A549 (cell line): ENCODE measurements at regions not wholly inside any gene's neighbourhood (a gene's known extent, or its start where the extent isn't known, plus 50 kb on each side); places are given as distances from the start of the nearest gene placed in this dataset.

Source experiments
- ATAC-seq, 2 experiments: fragments of 200-7000 bp in 1 of 2; fragments of >200 bp in 1 of 2; cut with Nextera tagmentation in 1 of 2; cut with Tn5 transposase in 1 of 2; 3 replicates each; pipeline versions ENCODE4 v1.8.0 to v1.9.1; 2018 to 2020; ENCODE audit warnings: mild to moderate bottlenecking in 1 of 2, moderate library complexity in 1 of 2
- CTCF ChIA-PET: fragments of 300-600 bp; sonication (Branson Sonifier 250); formaldehyde crosslinking; extraction: SDS; loops from one replicate; lab custom pipeline; 2021; ENCODE audit warnings: antibody characterized with exemption, inconsistent platforms; lab: Yijun Ruan, JAX
- POLR2A ChIA-PET: fragments of 350-600 bp; formaldehyde crosslinking; extraction: SDS; loops from one replicate; lab custom pipeline; 2021; ENCODE audit warnings: antibody characterized with exemption, inconsistent platforms; lab: Yijun Ruan, JAX
- DNase-seq, 2 experiments: peaks; one replicate each; pipeline versions ENCODE4 v3.0.0 to v3.0.0-alpha.2; 2011 to 2016; ENCODE audit warnings: low read depth in 1 of 2, low spot score in 1 of 2
- FAIRE-seq: peaks from 2 replicates; lab custom pipeline; 2011; peaks lifted over from hg19 to GRCh38; lab: Jason Lieb, UNC
- H3K27ac ChIP-seq, 2 experiments: fragments of >200 bp; sonication (Bioruptor Twin); formaldehyde crosslinking; 3 replicates each; pipeline ENCODE4 v1.5.1; 2016 to 2017
- H3K4me1 ChIP-seq: fragments of >200 bp; sonication (Bioruptor Twin); formaldehyde crosslinking; 3 replicates; pipeline ENCODE4 v1.6.1; 2016
- H3K4me2 ChIP-seq: fragments of >200 bp; sonication (Bioruptor Twin); formaldehyde crosslinking; 3 replicates; pipeline ENCODE4 v1.6.1; 2016
- H3K4me3 ChIP-seq: fragments of >200 bp; sonication (Bioruptor Twin); formaldehyde crosslinking; 3 replicates; pipeline ENCODE4 v1.5.1; 2016
- H3K9me3 ChIP-seq: fragments of >200 bp; sonication (Bioruptor Twin); formaldehyde crosslinking; 3 replicates; pipeline ENCODE4 v1.6.1; 2016
- BHLHE40 ChIP-seq: IDR thresholded peaks from 2 replicates; pipeline ENCODE4 v1.6.1; 2012; ENCODE audit warnings: low read depth, low read length, inconsistent platforms
- CBX2 ChIP-seq: fragments of 200-600 bp; sonication (generic); IDR thresholded peaks from 2 replicates; pipeline ENCODE4 v1.6.1; 2016; ENCODE audit warnings: low read depth, mild to moderate bottlenecking, borderline replicate concordance
- CBX8 ChIP-seq: fragments of 200-600 bp; sonication (generic); IDR thresholded peaks from 2 replicates; pipeline ENCODE4 v1.6.1; 2016
- CEBPB ChIP-seq, 2 experiments: fragments of >200 bp in 1 of 2; sonication (Bioruptor Twin) in 1 of 2; formaldehyde crosslinking in 1 of 2; IDR thresholded peaks; 2 replicates each; pipeline ENCODE4 v1.6.1; 2012 to 2016
- EHF ChIP-seq: fragments of 250-450 bp; sonication (Bioruptor Pico); IDR thresholded peaks from 2 replicates; pipeline ENCODE4 v1.5.0; 2020; ENCODE audit warnings: mild to moderate bottlenecking
- EHMT2 ChIP-seq: fragments of 200-600 bp; sonication (generic); IDR thresholded peaks from 2 replicates; pipeline ENCODE4 v1.6.1; 2016; ENCODE audit warnings: antibody characterized with exemption, low read depth, mild to moderate bottlenecking, moderate library complexity
- ESRRA ChIP-seq: fragments of 150-350 bp; IDR thresholded peaks from 2 replicates; pipeline ENCODE4 v1.6.1; 2014; ENCODE audit warnings: mild to moderate bottlenecking, low read length, borderline replicate concordance
- FOSB ChIP-seq: fragments of 250-450 bp; sonication (Bioruptor Pico); IDR thresholded peaks from 2 replicates; pipeline ENCODE4 v1.5.0; 2020; ENCODE audit warnings: mild to moderate bottlenecking, moderate library complexity
- FOSL2 ChIP-seq, 2 experiments: fragments of 450-650 bp in 1 of 2; fragments of >200 bp in 1 of 2; sonication (Bioruptor Twin) in 1 of 2; formaldehyde crosslinking; IDR thresholded peaks; 2 replicates each; pipeline versions ENCODE4 v1.5.0 to v1.6.1; 2016 to 2020; ENCODE audit warnings: mild to moderate bottlenecking in 1 of 2, moderate library complexity in 1 of 2
- GATA3 ChIP-seq: IDR thresholded peaks from 2 replicates; pipeline ENCODE4 v1.6.1; 2012; ENCODE audit warnings: borderline replicate concordance
- HDAC2 ChIP-seq: fragments of 200-600 bp; sonication (generic); IDR thresholded peaks from 2 replicates; pipeline ENCODE4 v1.6.1; 2016
- HOXB5 ChIP-seq: fragments of 250-450 bp; sonication (Bioruptor Pico); IDR thresholded peaks from 2 replicates; pipeline ENCODE4 v1.5.0; 2020; ENCODE audit warnings: mild to moderate bottlenecking, moderate library complexity
- JUNB ChIP-seq: fragments of >200 bp; sonication (Bioruptor Twin); formaldehyde crosslinking; IDR thresholded peaks from 2 replicates; pipeline ENCODE4 v1.6.1; 2016
- NFE2L2 ChIP-seq: fragments of 150-350 bp; conservative IDR thresholded peaks from 2 replicates; pipeline ENCODE4 v1.6.1; 2014; ENCODE audit warnings: low read length
- NPAS2 ChIP-seq: fragments of 250-450 bp; sonication (Bioruptor Pico); IDR thresholded peaks from 2 replicates; pipeline ENCODE4 v1.8.0; 2022; ENCODE audit warnings: mild to moderate bottlenecking, moderate library complexity, borderline replicate concordance
- POLR2AphosphoS2 ChIP-seq: conservative IDR thresholded peaks from 2 replicates; pipeline ENCODE4 v1.6.1; 2012; ENCODE audit warnings: low read length, improper control_type of control experiment, inconsistent platforms
- RARB ChIP-seq: fragments of 250-450 bp; sonication (Bioruptor Pico); IDR thresholded peaks from 2 replicates; pipeline ENCODE4 v1.8.0; 2021; ENCODE audit warnings: mild to moderate bottlenecking, moderate library complexity
- RFX5 ChIP-seq: fragments of 450-650 bp; IDR thresholded peaks from 2 replicates; pipeline ENCODE4 v1.7.1; 2014; ENCODE audit warnings: antibody characterized with exemption, mild to moderate bottlenecking, moderate library complexity
- TFCP2L1 ChIP-seq: fragments of 250-450 bp; sonication (Bioruptor Pico); IDR thresholded peaks from 2 replicates; pipeline ENCODE4 v1.5.0; 2021; ENCODE audit warnings: mild to moderate bottlenecking
- TP53 ChIP-seq: fragments of 250-450 bp; sonication (Bioruptor Pico); IDR thresholded peaks from 2 replicates; pipeline ENCODE4 v1.5.0; 2021; ENCODE audit warnings: mild to moderate bottlenecking, moderate library complexity
- WGBS: methylation state at CpG from one replicate; pipeline ENCODE4 v1.1.6; 2017; ENCODE audit errors: missing lambda C conversion rate; 5-methylcytosine and 5-hydroxymethylcytosine counted together
- TF ChIP-seq, protein P1 (sequence below): fragments of 150-350 bp; IDR thresholded peaks from 2 replicates; pipeline ENCODE4 v1.6.1; 2014; ENCODE audit warnings: low read depth, mild to moderate bottlenecking, low read length
- TF ChIP-seq, protein P2 (sequence below): fragments of 250-450 bp; sonication (Bioruptor Pico); IDR thresholded peaks from 2 replicates; pipeline ENCODE4 v1.5.0; 2020; ENCODE audit warnings: low read depth, mild to moderate bottlenecking, moderate library complexity
- TF ChIP-seq, protein P3 (sequence below): IDR thresholded peaks from 2 replicates; pipeline ENCODE4 v1.6.1; 2012; ENCODE audit warnings: low read depth, borderline replicate concordance
- TF ChIP-seq, protein P4 (sequence below): fragments of 250-450 bp; sonication (Bioruptor Pico); IDR thresholded peaks from 2 replicates; pipeline ENCODE4 v1.5.0; 2021; ENCODE audit warnings: mild to moderate bottlenecking, moderate library complexity, borderline replicate concordance

DNA sequence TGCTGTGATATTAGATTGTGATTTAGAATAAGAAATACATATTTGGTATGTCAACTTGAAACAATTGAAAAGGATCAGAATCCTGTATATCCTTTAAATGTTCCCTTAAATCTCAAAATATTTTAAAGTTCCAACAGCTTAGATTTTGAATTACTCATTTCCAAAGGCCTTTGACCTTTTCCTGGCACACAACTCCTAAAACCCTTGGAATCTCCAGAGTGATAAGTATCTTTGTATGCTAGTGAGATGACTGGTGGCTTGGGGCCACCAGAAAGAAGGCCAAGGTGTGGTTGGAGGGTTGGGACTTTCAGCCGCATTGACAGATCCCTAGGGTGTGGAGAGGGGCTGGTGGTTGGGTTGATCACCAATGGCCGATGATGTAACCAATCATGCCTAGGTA lies 104.7 kb downstream of the YIPF5 start:
- FAIRE-seq: no peak
- CTCF ChIA-PET: no interaction called here
- H3K27ac ChIP-seq: no peak overlapping the region
- no peak for DNase-seq
- ATAC-seq: no peak
- POLR2A ChIA-PET: no interaction called here
- TF ChIP-seq BHLHE40 (no peak), RARB (CRISPR knock-in tag) (no peak), TFCP2L1 (CRISPR knock-in tag) (no peak)
- TF ChIP-seq, all 56 proteins: peak for 0
- no peaks in the 10 kb centered on the region for H3K4me1 ChIP-seq
- no peak overlapping the region for H3K4me3 ChIP-seq
- no peak overlapping the region for H3K4me2 ChIP-seq
- no peaks in the 10 kb centered on the region for H3K9me3 ChIP-seq
- 91% methylated on average over 2 of the region's 2 CpGs for WGBS

DNA sequence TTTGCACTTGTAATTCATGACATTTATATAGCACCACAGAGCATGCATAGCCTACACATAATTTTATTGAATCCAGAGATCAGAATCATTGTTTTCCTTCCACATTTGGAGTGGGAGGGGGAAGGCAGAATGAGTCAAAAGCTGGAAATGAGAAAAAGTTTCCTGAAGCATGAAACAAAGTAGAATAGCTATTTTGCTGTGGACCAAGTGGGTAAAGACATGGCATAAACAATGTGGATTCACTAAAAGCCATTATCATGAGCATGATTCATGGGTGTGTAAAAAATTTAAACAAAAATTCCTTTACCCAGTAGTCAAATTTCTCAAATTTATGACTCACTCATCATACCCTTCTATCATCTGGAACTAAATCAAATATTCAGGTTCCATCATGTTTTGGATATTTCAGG lies 97.9 kb downstream of the YIPF5 start:
- peak overlapping the region; percentile 35 for H3K4me2 ChIP-seq

DNA sequence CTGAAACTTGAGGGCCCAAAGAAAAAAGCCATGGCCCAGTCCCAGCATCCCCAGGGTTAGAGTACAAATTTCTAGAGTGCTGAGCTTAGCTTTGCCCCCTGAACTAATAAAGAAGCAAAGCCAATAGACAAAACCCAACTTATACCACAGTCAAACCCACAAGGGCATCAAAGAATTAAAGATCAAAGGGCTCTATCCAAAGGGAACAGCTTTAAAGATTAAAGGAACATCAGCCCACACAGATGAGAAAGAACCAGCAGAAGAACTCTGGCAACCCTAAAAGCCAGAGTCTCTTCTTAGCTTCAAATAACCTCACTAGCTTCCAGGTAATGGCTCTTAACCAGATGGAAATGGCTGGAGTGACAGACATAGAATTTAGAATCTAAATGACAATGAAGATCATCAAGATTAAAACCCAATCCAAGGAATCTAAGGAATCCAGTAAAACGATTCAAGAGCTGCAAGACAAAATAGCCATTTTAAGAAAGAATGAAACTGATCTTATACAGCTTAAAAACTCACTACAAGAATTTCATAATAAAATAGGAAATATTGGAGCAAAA lies 93.9 kb downstream of the YIPF5 start:
- H3K4me1 ChIP-seq: peaks cover 14% of the 10 kb centered on the region; the same call in 2 of the 3 replicates
- H3K27ac ChIP-seq: no peak overlapping the region
- DNase-seq (no peak), FAIRE-seq (no peak), ATAC-seq (no peak)
- POLR2A ChIA-PET: no interaction called here
- CTCF ChIA-PET: interaction anchor here (0.7 to 1.6 kb wide), 3 partner anchors 15 to 66 kb away, joined by 3 to 4 read pairs (median 3); no protein-coding TSS in a partner anchor
- no peak for TF ChIP-seq TP53 (CRISPR knock-in tag)
- no peak for TF ChIP-seq CEBPB (IDR thresholded peaks at IDR 0.05)
- no peak for TF ChIP-seq EHMT2
- TF ChIP-seq RARB (CRISPR knock-in tag): no peak
- TF ChIP-seq EHF (CRISPR knock-in tag): no peak
- no peak for TF ChIP-seq CBX8
- TF ChIP-seq, protein P1, sequence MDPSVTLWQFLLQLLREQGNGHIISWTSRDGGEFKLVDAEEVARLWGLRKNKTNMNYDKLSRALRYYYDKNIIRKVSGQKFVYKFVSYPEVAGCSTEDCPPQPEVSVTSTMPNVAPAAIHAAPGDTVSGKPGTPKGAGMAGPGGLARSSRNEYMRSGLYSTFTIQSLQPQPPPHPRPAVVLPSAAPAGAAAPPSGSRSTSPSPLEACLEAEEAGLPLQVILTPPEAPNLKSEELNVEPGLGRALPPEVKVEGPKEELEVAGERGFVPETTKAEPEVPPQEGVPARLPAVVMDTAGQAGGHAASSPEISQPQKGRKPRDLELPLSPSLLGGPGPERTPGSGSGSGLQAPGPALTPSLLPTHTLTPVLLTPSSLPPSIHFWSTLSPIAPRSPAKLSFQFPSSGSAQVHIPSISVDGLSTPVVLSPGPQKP: no peak
- no peak for TF ChIP-seq HDAC2
- no peak for TF ChIP-seq CBX2
- no peak for TF ChIP-seq NPAS2 (CRISPR knock-in tag)
- no peak overlapping the region for H3K4me2 ChIP-seq
- WGBS: 3% methylated on average over 1 of the region's 1 CpG
- H3K4me3 ChIP-seq: no peak overlapping the region
- H3K9me3 ChIP-seq: no peaks in the 10 kb centered on the region

More for the DNA sequence above, 97.9 kb downstream of the YIPF5 start:
- Histone ChIP-seq H3K27ac (no peak overlapping the region; a peak in 1 of 6 replicates), H3K4me1 (peaks cover 14% of the 10 kb centered on the region; the same call in 2 of the 3 replicates), H3K9me3 (no peaks in the 10 kb centered on the region)
- ATAC-seq: peak in 1 of 2 experiments; percentile 33; a peak in 2 of 6 replicates
- POLR2A ChIA-PET: no interaction called here
- TF ChIP-seq FOSL2 (IDR thresholded peaks at IDR 0.05) (0 out of 2 replicates have a peak, but pooled peaks have one; percentile 11), FOSL2 (CRISPR knock-in tag; IDR thresholded peaks at IDR 0.05) (peak; percentile 40; the same call in 1 of the 2 replicates), JUNB (peak; percentile 46; the same call in 1 of the 2 replicates)
- TF ChIP-seq, protein P2, sequence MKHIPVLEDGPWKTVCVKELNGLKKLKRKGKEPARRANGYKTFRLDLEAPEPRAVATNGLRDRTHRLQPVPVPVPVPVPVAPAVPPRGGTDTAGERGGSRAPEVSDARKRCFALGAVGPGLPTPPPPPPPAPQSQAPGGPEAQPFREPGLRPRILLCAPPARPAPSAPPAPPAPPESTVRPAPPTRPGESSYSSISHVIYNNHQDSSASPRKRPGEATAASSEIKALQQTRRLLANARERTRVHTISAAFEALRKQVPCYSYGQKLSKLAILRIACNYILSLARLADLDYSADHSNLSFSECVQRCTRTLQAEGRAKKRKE (CRISPR knock-in tag): no peak
- TF ChIP-seq, all 56 proteins: peak for 2
- FAIRE-seq (no peak), DNase-seq (no peak)
- no peak overlapping the region for H3K4me3 ChIP-seq
- CTCF ChIA-PET: interaction anchor here (0.6 kb wide), 1 partner anchor 105 kb away, joined by 3 read pairs; no protein-coding TSS in a partner anchor

DNA sequence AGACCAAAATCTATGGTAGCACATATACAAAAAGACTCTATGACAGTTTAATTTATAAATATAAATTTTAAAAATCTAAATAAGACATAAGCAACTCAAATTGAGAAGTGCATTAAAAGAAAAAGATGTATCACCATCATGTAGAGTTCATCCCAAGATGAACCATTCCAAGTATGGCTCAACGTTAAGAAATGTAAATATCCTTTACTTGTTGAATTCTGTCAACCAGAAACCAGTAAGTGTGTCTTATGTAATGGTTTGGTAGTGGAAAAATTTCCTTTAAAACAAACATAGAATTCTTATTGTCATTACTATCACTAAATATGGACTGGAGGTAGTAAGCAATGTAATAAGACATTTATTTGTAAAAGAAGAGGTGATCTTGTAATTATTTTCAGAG lies 87.3 kb downstream of the YIPF5 start:
- POLR2A ChIA-PET: no interaction called here
- ATAC-seq (no peak), DNase-seq (no peak), FAIRE-seq (no peak)
- H3K27ac ChIP-seq: no peak overlapping the region
- TF ChIP-seq POLR2AphosphoS2 (no peak), GATA3 (no peak), TP53 (CRISPR knock-in tag) (no peak), CBX8 (no peak), FOSB (CRISPR knock-in tag) (no peak), NFE2L2 (no peak), CBX2 (no peak), ESRRA (no peak), RFX5 (no peak), EHF (CRISPR knock-in tag) (no peak), HOXB5 (CRISPR knock-in tag) (no peak)
- TF ChIP-seq, protein P3, sequence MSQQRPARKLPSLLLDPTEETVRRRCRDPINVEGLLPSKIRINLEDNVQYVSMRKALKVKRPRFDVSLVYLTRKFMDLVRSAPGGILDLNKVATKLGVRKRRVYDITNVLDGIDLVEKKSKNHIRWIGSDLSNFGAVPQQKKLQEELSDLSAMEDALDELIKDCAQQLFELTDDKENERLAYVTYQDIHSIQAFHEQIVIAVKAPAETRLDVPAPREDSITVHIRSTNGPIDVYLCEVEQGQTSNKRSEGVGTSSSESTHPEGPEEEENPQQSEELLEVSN: no peak
- TF ChIP-seq, protein P1: no peak
- TF ChIP-seq, protein P4, sequence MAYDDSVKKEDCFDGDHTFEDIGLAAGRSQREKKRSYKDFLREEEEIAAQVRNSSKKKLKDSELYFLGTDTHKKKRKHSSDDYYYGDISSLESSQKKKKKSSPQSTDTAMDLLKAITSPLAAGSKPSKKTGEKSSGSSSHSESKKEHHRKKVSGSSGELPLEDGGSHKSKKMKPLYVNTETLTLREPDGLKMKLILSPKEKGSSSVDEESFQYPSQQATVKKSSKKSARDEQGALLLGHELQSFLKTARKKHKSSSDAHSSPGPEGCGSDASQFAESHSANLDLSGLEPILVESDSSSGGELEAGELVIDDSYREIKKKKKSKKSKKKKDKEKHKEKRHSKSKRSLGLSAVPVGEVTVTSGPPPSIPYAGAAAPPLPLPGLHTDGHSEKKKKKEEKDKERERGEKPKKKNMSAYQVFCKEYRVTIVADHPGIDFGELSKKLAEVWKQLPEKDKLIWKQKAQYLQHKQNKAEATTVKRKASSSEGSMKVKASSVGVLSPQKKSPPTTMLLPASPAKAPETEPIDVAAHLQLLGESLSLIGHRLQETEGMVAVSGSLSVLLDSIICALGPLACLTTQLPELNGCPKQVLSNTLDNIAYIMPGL (CRISPR knock-in tag): no peak
- CTCF ChIA-PET: no interaction called here
- H3K9me3 ChIP-seq: no peaks in the 10 kb centered on the region
- no peak overlapping the region for H3K4me3 ChIP-seq
- WGBS: 36% methylated on average over 1 of the region's 1 CpG
- no peak overlapping the region for H3K4me2 ChIP-seq
- no peaks in the 10 kb centered on the region for H3K4me1 ChIP-seq
